ENCODE measurements at regions not wholly inside any gene's neighbourhood (a gene's known extent, or its start where the extent isn't known, plus 50 kb on each side); places are given as distances from the start of the nearest gene placed in this dataset.

- Histone ChIP-seq H3K4me1 (ENCODE audit: insufficient read depth) (no peaks in the 10 kb centered on the region), H3K4me3 (ENCODE audit: low read depth, low read length) (no peak overlapping the region), H3K36me3 (ENCODE audit: insufficient read depth) (no peaks in the 10 kb centered on the region), H3K27ac (ENCODE audit: low read depth) (no peak overlapping the region)
- no peak for DNase-seq (ENCODE audit: extremely low spot score)
- 68% methylated on average over 2 of the region's 2 CpGs for WGBS
Measured at GRCh38 chr1:172980456-172980855, 70.3 kb downstream of the TNFSF18 start.

DNA sequence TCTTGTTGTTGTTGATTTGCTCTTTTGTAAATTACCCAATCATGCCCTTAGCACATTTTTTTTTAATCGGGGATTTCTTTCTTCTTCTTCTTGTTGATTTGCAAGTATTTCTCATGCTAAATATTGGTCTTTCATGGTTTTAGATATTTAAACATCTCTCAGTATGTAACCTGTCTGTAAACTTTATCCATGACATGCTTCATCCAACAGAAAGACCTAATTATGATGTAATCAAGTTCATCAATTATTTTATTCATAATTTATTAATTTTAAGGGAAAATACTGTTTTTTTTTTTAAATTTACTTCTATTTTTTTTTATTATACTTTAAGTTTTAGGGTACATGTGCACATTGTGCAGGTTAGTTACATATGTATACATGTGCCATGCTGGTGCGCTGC is 69.8 kb downstream of the TNFSF18 start:
- no peak overlapping the region for H3K4me3 ChIP-seq (ENCODE audit: low read depth, low read length)
- H3K4me1 ChIP-seq (ENCODE audit: insufficient read depth), result no peaks in the 10 kb centered on the region
- WGBS, result 93% methylated on average over 1 of the region's 2 CpGs
- DNase-seq (ENCODE audit: extremely low spot score), result no peak
- H3K27ac ChIP-seq (ENCODE audit: low read depth), result no peak overlapping the region
- no peaks in the 10 kb centered on the region for H3K36me3 ChIP-seq (ENCODE audit: insufficient read depth)

Data from urinary bladder (tissue), 3 donors.